ENCODE measurements at regions not wholly inside any gene's neighbourhood (a gene's known extent, or its start where the extent isn't known, plus 50 kb on each side); places are given as distances from the start of the nearest gene placed in this dataset.

DNA sequence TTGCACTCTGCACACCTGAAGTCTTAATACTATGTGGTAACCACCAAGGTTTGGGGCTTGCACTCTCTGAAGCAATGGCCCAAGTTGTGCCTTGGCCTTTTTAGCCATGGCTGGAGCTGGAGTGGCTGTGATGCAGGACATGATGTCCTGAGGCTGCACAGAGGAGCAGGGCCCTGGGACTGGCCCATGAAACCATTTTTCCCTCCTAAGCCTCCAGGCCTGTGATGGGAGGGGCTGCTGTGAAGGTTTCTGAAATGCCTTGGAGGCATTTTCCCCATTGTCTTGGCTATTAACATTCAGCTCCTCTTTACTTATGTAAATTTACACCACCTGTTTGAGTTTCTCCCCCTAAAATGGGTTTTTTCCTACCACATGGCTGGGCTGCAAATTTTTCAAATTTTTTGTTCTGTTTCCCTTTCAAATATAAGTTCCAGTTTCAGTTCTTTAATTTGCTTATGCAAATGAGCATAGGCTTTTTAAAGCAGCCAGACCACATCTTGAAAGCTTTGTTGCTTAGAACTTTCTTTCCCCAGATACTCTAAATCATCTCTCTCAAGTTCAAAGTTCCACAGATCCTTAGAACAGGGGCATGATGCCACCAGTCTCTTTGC is 237.4 kb upstream of the DMAC1 start:
- TF ChIP-seq, protein P1, sequence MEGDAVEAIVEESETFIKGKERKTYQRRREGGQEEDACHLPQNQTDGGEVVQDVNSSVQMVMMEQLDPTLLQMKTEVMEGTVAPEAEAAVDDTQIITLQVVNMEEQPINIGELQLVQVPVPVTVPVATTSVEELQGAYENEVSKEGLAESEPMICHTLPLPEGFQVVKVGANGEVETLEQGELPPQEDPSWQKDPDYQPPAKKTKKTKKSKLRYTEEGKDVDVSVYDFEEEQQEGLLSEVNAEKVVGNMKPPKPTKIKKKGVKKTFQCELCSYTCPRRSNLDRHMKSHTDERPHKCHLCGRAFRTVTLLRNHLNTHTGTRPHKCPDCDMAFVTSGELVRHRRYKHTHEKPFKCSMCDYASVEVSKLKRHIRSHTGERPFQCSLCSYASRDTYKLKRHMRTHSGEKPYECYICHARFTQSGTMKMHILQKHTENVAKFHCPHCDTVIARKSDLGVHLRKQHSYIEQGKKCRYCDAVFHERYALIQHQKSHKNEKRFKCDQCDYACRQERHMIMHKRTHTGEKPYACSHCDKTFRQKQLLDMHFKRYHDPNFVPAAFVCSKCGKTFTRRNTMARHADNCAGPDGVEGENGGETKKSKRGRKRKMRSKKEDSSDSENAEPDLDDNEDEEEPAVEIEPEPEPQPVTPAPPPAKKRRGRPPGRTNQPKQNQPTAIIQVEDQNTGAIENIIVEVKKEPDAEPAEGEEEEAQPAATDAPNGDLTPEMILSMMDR (IDR thresholded peaks at IDR 0.05), result no peak
- TF ChIP-seq SIN3A (IDR thresholded peaks at IDR 0.05; ENCODE audit: borderline replicate concordance, insufficient read depth, low read depth, low read length) (no peak), POLR2AphosphoS5 (IDR thresholded peaks at IDR 0.05; ENCODE audit: low read depth, low read length) (no peak)

Data from Panc1 (cell line).